IMR-90 (cell line): ENCODE measurements at regions not wholly inside any gene's neighbourhood (a gene's known extent, or its start where the extent isn't known, plus 50 kb on each side); places are given as distances from the start of the nearest gene placed in this dataset.

ENCODE experiments used
- CTCF ChIP-seq: conservative IDR thresholded peaks from 2 replicates; pipeline ENCODE4 v1.5.1; 2012; ENCODE audit warnings: mild to moderate bottlenecking, low read depth, low read length, improper control_type of control experiment
- RCOR1 ChIP-seq: IDR thresholded peaks from 2 replicates; pipeline ENCODE4 v1.6.1; 2012; ENCODE audit warnings: mild to moderate bottlenecking, low read length, improper control_type of control experiment; ENCODE audit not compliant: insufficient replicate concordance

DNA sequence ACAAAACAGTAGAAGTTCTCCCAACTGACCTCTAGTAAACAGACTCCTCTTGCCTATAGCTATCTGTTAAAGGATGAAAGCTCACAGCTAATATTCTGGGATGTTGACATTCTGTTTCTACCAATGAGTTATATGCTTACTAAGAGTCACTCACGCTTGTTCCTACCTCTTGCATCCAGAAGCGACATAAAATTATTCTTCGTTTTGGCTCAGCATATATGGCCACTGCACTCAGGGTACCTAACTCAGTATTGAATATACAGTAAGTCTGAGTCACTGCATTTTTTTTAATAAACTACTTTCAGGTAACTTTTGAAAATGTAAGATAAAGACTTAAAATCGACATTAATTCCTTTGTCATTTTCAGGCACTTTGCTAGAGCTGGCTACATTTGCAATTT, 214.4 kb upstream of the STXBP5 start:
- TF ChIP-seq CTCF: no peak
- TF ChIP-seq RCOR1: no peak
